ENCODE measurements at regions not wholly inside any gene's neighbourhood (a gene's known extent, or its start where the extent isn't known, plus 50 kb on each side); places are given as distances from the start of the nearest gene placed in this dataset.

- no peak overlapping the region for H3K56ac ChIP-seq (ENCODE audit: extremely low read depth, insufficient read depth, low read length)
- CTCF ChIA-PET, result interaction anchor here (0.6 kb wide), 1 partner anchor 463 kb away, joined by 3 read pairs; no protein-coding TSS in a partner anchor
- H2BK5ac ChIP-seq (ENCODE audit: low read depth, low read length, poor library complexity, severe bottlenecking), result peak overlapping the region; percentile 87
- H2BK15ac ChIP-seq (ENCODE audit: low read depth, low read length), result no peak overlapping the region
- no peaks in the 10 kb centered on the region for H3K9me3 ChIP-seq (ENCODE audit: control insufficient read depth, insufficient read depth, low read length)
- no peak overlapping the region; the same call in 1 of the 2 replicates for H3K4me2 ChIP-seq (ENCODE audit: low read depth, low read length)
- peak overlapping the region; percentile 69 to 81; a peak in 2 of 4 replicates for H4K8ac ChIP-seq (ENCODE audit: low read depth in 2 of 2, low read length in 2 of 2)
- peaks cover 27 to 55% of the 10 kb centered on the region in 2 experiments; a peak in 3 of 4 replicates for H3K79me1 ChIP-seq (ENCODE audit: low read depth in 1 of 2, low read length in 2 of 2)
- no peak overlapping the region for H3K23ac ChIP-seq (ENCODE audit: low read depth, low read length)
- no peak overlapping the region for H3K9ac ChIP-seq (ENCODE audit: low read depth, low read length)
- POLR2A ChIA-PET (ENCODE audit: unreplicated experiment), result no interaction called here
- dilution Hi-C loops (cut with HindIII; ENCODE audit: low sequenced_read_pairs, unreplicated experiment), result no loop called here
- H3K14ac ChIP-seq (replicated peaks; ENCODE audit: low read depth, low read length), result peak overlapping the region; percentile 76; the same call in 1 of the 2 replicates
- peaks cover 26% of the 10 kb centered on the region for H3K4me1 ChIP-seq (ENCODE audit: control insufficient read depth, insufficient read depth, low read length)
- peak overlapping the region; percentile 75; the same call in 1 of the 2 replicates for H2BK20ac ChIP-seq (ENCODE audit: low read depth, low read length)
- H3K18ac ChIP-seq (ENCODE audit: low read depth, low read length), result peak overlapping the region; percentile 69; the same call in 1 of the 2 replicates
- ATAC-seq (ENCODE audit: low read depth) (no peak), DNase-seq (peak; percentile 20)
- no peak overlapping the region for H2AK9ac ChIP-seq (replicated peaks; ENCODE audit: low read depth, low read length, poor library complexity)
- peak overlapping the region; percentile 4; the same call in 1 of the 2 replicates for H3K27ac ChIP-seq (ENCODE audit: insufficient read depth, low read length)
- H2AK5ac ChIP-seq (ENCODE audit: low read depth, low read length), result no peak overlapping the region
- no TSS peak for BruUV-seq (replicated peaks)
- H2BK120ac ChIP-seq (ENCODE audit: low read depth, low read length), result peak overlapping the region; percentile 80; the same call in 1 of the 2 replicates
- WGBS, 2 experiments (ENCODE audit: extremely low coverage in 2 of 2, insufficient read length in 1 of 2), result no CpG with 5 or more reads among the region's 2 CpGs
- H3K4me3 ChIP-seq (ENCODE audit: insufficient read depth, low read depth, low read length), result no peak overlapping the region
- in situ Hi-C loops (cut with MboI; ENCODE audit: low sequenced_read_pairs), result no loop called here
- no peak for TF ChIP-seq MXI1 (IDR thresholded peaks at IDR 0.05; ENCODE audit: borderline replicate concordance, low read depth, low read length)
- no peak for TF ChIP-seq CEBPB (IDR thresholded peaks at IDR 0.05; ENCODE audit: low read depth, low read length)
- no peak for TF ChIP-seq RAD21 (IDR thresholded peaks at IDR 0.05; ENCODE audit: low read length)
- TF ChIP-seq FOS (IDR thresholded peaks at IDR 0.05; ENCODE audit: low read depth, low read length), result no peak
- TF ChIP-seq CTCF (conservative IDR thresholded peaks at IDR 0.05; ENCODE audit: low read depth, low read length), result no peak
- TF ChIP-seq SMC3 (IDR thresholded peaks at IDR 0.05; ENCODE audit: low read depth, low read length), result no peak
- no peak for TF ChIP-seq NFE2L2 (IDR thresholded peaks at IDR 0.05; ENCODE audit: low read depth, low read length)
- TF ChIP-seq USF2 (IDR thresholded peaks at IDR 0.05; ENCODE audit: low read depth, low read length), result no peak
- TF ChIP-seq CHD1 (IDR thresholded peaks at IDR 0.05; ENCODE audit: low read depth, low read length), result no peak
- TF ChIP-seq POLR2A (IDR thresholded peaks at IDR 0.05; ENCODE audit: low read depth, low read length), result no peak
- TF ChIP-seq RFX5 (IDR thresholded peaks at IDR 0.05; ENCODE audit: low read depth, low read length), result no peak
- no peak for TF ChIP-seq BHLHE40 (IDR thresholded peaks at IDR 0.05; ENCODE audit: low read depth, low read length)
- no peak for TF ChIP-seq ELK1 (IDR thresholded peaks at IDR 0.05; ENCODE audit: borderline replicate concordance, low read depth, low read length)
- no peaks in the 10 kb centered on the region for H4K20me1 ChIP-seq (ENCODE audit: insufficient read depth, low read length)
- no peak overlapping the region; the same call in 1 of the 2 replicates for H4K91ac ChIP-seq (ENCODE audit: insufficient read depth, low read depth, low read length)
- peaks cover 13% of the 10 kb centered on the region for H3K9me1 ChIP-seq (ENCODE audit: insufficient read depth, low read length)
- no peaks in the 10 kb centered on the region for H3K27me3 ChIP-seq (ENCODE audit: control insufficient read depth, insufficient read depth, low read length)
- peak overlapping the region; percentile 69; the same call in 1 of the 2 replicates for H3K4ac ChIP-seq (ENCODE audit: low read depth, low read length)
- H2AFZ ChIP-seq (replicated peaks; ENCODE audit: low read length, poor library complexity), result no peak overlapping the region
- H4K5ac ChIP-seq (ENCODE audit: low read depth, low read length), result no peak overlapping the region
- no peaks in the 10 kb centered on the region for H3K36me3 ChIP-seq (ENCODE audit: control insufficient read depth, insufficient read depth, low read length)
- intact Hi-C loops (cut with micrococcal nuclease), result no loop called here
These were observed 98.5 kb upstream of the PIK3CG start for GRCh38 chr7:106766551-106766950.
